Uterus (tissue), 3 donors: ENCODE measurements at regions not wholly inside any gene's neighbourhood (a gene's known extent, or its start where the extent isn't known, plus 50 kb on each side); places are given as distances from the start of the nearest gene placed in this dataset.

Experiments
- DNase-seq, 2 donors: peaks; one replicate each; pipeline ENCODE4 v3.0.0-alpha.2; 2019 to 2020
- H3K27ac ChIP-seq, 2 donors: fragments of 200-600 bp; sonication (generic); 1 replicate in 1 of 2; 2 replicates in 1 of 2; pipeline ENCODE4 v1.5.1; 2016 to 2018
- H3K27me3 ChIP-seq, 2 donors: fragments of 200-600 bp; sonication (generic); one replicate each; pipeline ENCODE4 v1.5.1; 2018 to 2019; ENCODE audit warnings: control low read depth in 1 of 2
- H3K36me3 ChIP-seq, 2 donors: fragments of 200-600 bp; sonication (generic); one replicate each; pipeline ENCODE4 v1.5.1; 2019; ENCODE audit warnings: control low read depth in 1 of 2
- H3K4me1 ChIP-seq, 2 donors: fragments of 200-600 bp; sonication (generic); one replicate each; pipeline ENCODE4 v1.5.1; 2018 to 2019; ENCODE audit warnings: control low read depth in 1 of 2
- H3K4me3 ChIP-seq, 2 donors: fragments of 200-600 bp; sonication (generic); 1 replicate in 1 of 2; 2 replicates in 1 of 2; pipeline ENCODE4 v1.5.1; 2018 to 2019; ENCODE audit warnings: mild to moderate bottlenecking in 1 of 2
- H3K9me3 ChIP-seq, 2 donors: fragments of 200-600 bp; sonication (generic); one replicate each; pipeline ENCODE4 v1.5.1; 2019; ENCODE audit warnings: control low read depth in 1 of 2
- POLR2A ChIP-seq, 2 donors: fragments of 450-650 bp; IDR thresholded peaks; one replicate each; pipeline ENCODE4 v1.6.1; 2016; ENCODE audit warnings: antibody characterized with exemption in 2 of 2, mild to moderate bottlenecking in 1 of 2, moderate library complexity in 1 of 2
- intact Hi-C: fragments of 100-400 bp; cut with DNase I; formaldehyde crosslinking; loops from one replicate; pipeline ENCODE4 v1.15.1; 2023; ENCODE audit warnings: low total_unique reads
- TF ChIP-seq, protein P1 (sequence below), 4 experiments: fragments of 200-600 bp in 2 of 4; fragments of 450-650 bp in 2 of 4; sonication (generic) in 2 of 4; IDR thresholded peaks; one replicate each; pipeline ENCODE4 v1.5.1; 2016 to 2019; ENCODE audit warnings: antibody characterized with exemption in 4 of 4, mild to moderate bottlenecking in 2 of 4, moderate library complexity in 1 of 4
- donor health status: DM: yes; HTN: yes; CAD: no.

DNA sequence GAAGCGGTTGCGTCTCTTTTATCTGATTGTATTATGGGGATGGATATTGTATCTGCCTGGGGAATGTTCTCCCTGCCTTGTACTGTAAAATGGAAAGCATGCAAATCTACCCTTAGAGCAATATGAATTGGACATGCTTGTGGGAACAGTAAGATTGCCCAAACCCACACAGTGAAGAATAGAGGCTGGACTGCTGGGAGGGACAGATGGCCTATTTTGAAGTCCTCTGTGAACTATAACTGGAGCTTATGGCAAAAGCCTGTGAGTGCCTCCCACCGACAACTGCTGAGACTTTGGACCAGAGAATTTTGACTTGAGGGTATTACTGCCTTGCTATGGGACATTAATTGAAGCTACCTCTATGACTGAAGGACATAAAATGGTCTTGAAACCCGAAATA is 168.9 kb downstream of the ERCC6L2 start:
- no peak overlapping the region for H3K27ac ChIP-seq
- H3K4me1 ChIP-seq, result no peaks in the 10 kb centered on the region
- TF ChIP-seq POLR2A (IDR thresholded peaks at IDR 0.05), result no peak
- TF ChIP-seq, protein P1, sequence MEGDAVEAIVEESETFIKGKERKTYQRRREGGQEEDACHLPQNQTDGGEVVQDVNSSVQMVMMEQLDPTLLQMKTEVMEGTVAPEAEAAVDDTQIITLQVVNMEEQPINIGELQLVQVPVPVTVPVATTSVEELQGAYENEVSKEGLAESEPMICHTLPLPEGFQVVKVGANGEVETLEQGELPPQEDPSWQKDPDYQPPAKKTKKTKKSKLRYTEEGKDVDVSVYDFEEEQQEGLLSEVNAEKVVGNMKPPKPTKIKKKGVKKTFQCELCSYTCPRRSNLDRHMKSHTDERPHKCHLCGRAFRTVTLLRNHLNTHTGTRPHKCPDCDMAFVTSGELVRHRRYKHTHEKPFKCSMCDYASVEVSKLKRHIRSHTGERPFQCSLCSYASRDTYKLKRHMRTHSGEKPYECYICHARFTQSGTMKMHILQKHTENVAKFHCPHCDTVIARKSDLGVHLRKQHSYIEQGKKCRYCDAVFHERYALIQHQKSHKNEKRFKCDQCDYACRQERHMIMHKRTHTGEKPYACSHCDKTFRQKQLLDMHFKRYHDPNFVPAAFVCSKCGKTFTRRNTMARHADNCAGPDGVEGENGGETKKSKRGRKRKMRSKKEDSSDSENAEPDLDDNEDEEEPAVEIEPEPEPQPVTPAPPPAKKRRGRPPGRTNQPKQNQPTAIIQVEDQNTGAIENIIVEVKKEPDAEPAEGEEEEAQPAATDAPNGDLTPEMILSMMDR (IDR thresholded peaks at IDR 0.05), result no peak
- DNase-seq, result no peak
- H3K36me3 ChIP-seq, result no peaks in the 10 kb centered on the region
- H3K27me3 ChIP-seq, result no peaks in the 10 kb centered on the region
- H3K9me3 ChIP-seq, result no peaks in the 10 kb centered on the region
- intact Hi-C loops, result no loop called here
- no peak overlapping the region for H3K4me3 ChIP-seq

DNA sequence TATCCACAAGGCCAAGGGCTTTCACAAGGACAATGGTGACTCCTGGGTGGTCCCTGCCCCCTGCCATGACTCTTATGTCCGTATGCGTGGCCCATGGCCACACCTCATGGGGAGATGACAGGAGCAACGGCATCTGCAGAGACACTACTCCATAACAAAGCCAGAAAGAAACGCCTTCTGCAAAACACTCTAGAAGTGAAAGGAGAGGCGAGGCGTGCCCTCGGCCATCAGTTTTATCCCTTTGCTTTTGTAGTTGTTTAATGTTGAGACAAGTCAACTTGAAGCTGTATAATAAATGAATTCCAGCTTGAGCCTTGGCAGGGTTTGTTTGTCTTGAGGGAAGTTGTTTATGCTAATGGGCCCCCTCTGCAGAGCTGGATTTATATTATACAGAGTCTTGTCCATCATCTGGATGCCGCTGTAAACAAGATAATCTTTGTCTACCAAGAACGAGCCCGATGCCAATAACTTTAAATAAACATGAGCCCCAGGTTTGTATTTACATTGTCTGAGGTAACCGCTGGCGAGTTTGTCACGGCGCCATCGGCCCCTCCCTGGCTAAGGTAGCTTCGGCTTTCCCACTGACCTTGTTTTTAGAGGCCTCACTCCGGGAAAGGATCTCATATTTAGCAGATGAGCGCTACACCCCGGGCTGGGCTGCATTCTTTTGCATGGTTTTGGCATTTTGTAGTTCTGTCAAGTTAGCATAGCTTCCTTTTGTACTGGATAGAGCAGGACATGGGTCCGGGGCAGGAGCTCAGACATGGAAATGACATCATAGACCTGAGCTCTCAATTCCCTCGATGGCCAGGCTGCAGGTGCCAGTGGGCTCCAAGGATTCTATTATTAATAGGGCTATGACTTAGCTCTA is 165.3 kb downstream of the ERCC6L2 start:
- DNase-seq, result no peak
- intact Hi-C loops, result no loop called here
- Histone ChIP-seq H3K36me3 (no peaks in the 10 kb centered on the region), H3K27me3 (no peaks in the 10 kb centered on the region), H3K27ac (no peak overlapping the region), H3K4me1 (no peaks in the 10 kb centered on the region), H3K4me3 (no peak overlapping the region), H3K9me3 (no peaks in the 10 kb centered on the region)
- TF ChIP-seq, protein P1 (IDR thresholded peaks at IDR 0.05), result no peak
- TF ChIP-seq POLR2A (IDR thresholded peaks at IDR 0.05), result no peak

DNA sequence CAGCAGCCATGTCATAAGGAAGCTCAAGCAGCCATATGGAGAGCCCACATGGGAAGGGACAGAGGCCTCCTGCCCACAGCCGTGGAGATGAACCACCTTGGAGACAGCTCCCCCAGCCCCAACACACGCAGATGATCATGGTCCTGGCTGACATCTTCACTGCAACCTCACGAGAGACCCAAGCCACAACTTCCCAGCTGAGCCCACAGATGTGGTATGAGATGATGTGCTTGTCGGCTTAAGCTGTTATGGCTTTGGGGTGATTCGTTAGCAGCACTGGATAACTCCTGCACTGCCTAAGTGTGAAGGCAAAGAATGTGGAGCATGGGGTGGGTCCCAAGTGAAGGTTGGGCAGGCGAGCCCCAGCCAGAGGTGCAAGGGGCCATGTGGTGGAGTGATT is 163.4 kb downstream of the ERCC6L2 start:
- TF ChIP-seq, protein P1 (IDR thresholded peaks at IDR 0.05), result no peak
- no peak for TF ChIP-seq POLR2A (IDR thresholded peaks at IDR 0.05)
- intact Hi-C loops, result no loop called here
- H3K27me3 ChIP-seq, result no peaks in the 10 kb centered on the region
- H3K4me1 ChIP-seq, result no peaks in the 10 kb centered on the region
- no peak for DNase-seq
- H3K27ac ChIP-seq, result no peak overlapping the region
- H3K36me3 ChIP-seq, result no peaks in the 10 kb centered on the region
- H3K4me3 ChIP-seq, result no peak overlapping the region
- H3K9me3 ChIP-seq, result no peaks in the 10 kb centered on the region

DNA sequence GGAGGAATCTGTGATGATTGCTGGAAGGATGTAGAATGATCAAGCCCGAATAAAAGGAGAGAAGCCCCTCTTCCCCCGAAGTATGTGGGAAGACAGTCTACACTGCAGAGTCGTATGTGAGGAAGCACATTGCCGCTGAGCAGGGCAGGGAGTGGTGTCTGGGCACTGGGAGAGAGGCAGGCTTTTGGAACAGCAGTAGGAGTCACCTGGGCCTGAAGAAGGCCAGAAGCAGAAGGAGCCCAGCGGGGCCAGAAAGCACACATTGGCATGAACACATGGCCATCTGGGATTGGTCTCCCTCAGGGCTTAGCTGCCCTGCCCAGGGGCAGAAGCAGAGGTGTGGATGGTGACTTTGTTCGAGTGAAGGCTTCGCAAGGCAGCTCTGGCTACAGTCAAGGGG is 162.8 kb downstream of the ERCC6L2 start:
- Histone ChIP-seq H3K36me3 (no peaks in the 10 kb centered on the region), H3K27me3 (no peaks in the 10 kb centered on the region), H3K27ac (no peak overlapping the region), H3K4me1 (no peaks in the 10 kb centered on the region), H3K4me3 (no peak overlapping the region), H3K9me3 (no peaks in the 10 kb centered on the region)
- no peak for DNase-seq
- intact Hi-C loops, result no loop called here
- TF ChIP-seq POLR2A (IDR thresholded peaks at IDR 0.05), result no peak
- TF ChIP-seq, protein P1 (IDR thresholded peaks at IDR 0.05), result no peak

DNA sequence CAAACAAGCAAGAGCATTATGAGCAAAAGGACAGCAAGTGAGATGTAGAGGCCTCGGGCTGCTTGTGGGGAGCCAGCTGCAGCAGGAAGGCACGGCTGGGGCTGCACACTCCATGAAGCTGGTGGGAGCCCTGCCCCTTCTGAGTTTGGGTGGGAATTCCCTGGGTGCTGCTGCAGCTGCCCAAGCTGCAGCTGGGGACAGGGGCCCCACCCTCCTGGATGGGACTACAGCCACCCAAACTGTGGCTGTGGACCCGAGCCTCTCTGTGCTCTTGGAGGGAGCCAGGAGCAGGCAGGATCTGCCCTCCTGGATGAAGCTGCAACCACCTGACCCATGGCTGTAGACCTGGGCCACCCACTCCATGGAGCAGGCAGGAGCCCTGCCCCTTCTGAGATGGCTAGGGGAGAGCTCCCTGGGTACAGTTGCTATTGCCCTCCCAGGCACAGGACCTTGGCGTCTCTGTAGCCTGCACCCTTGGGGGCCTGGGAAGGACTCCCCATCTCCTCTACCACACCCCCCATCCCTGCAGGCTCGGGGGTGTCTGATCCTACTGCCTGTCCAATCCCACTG is 159.1 kb downstream of the ERCC6L2 start:
- H3K4me3 ChIP-seq, result no peak overlapping the region
- no peaks in the 10 kb centered on the region for H3K27me3 ChIP-seq
- H3K4me1 ChIP-seq, result no peaks in the 10 kb centered on the region
- TF ChIP-seq POLR2A (IDR thresholded peaks at IDR 0.05), result no peak
- TF ChIP-seq, protein P1 (IDR thresholded peaks at IDR 0.05), result no peak
- no peak overlapping the region for H3K27ac ChIP-seq
- intact Hi-C loops, result no loop called here
- no peaks in the 10 kb centered on the region for H3K9me3 ChIP-seq
- DNase-seq, result no peak
- no peaks in the 10 kb centered on the region for H3K36me3 ChIP-seq
